ENCODE measurements at regions not wholly inside any gene's neighbourhood (a gene's known extent, or its start where the extent isn't known, plus 50 kb on each side); places are given as distances from the start of the nearest gene placed in this dataset.

DNA sequence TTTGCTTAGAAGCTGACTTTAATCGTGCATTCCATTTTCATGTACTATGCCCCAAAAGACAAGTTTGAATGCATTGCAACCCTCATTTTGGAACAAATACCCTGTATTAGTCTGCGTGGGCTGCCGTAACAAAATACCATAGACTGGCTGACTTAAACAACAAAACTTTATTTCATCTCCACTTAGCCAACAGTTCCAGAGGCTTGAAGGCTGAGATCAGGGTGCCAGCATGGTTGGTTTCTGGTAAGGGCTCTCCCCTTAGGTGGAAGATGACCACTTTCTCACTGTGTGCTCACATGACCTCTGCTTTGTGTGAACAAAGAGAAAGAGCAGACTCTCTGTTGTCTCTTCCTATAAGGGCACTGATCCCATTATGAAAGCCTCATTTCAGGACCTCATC, 431.7 kb upstream of the MAP3K7 start:
- TF ChIP-seq, protein P1, sequence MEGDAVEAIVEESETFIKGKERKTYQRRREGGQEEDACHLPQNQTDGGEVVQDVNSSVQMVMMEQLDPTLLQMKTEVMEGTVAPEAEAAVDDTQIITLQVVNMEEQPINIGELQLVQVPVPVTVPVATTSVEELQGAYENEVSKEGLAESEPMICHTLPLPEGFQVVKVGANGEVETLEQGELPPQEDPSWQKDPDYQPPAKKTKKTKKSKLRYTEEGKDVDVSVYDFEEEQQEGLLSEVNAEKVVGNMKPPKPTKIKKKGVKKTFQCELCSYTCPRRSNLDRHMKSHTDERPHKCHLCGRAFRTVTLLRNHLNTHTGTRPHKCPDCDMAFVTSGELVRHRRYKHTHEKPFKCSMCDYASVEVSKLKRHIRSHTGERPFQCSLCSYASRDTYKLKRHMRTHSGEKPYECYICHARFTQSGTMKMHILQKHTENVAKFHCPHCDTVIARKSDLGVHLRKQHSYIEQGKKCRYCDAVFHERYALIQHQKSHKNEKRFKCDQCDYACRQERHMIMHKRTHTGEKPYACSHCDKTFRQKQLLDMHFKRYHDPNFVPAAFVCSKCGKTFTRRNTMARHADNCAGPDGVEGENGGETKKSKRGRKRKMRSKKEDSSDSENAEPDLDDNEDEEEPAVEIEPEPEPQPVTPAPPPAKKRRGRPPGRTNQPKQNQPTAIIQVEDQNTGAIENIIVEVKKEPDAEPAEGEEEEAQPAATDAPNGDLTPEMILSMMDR (IDR thresholded peaks at IDR 0.05), result no peak
- Mint-ChIP-seq H3K27ac (no peak overlapping the region), H3K4me3 (no peak overlapping the region), H3K36me3 (ENCODE audit: low read depth) (no peaks in the 10 kb centered on the region), H3K9me3 (no peaks in the 10 kb centered on the region), H3K27me3 (peaks cover 5% of the 10 kb centered on the region), H3K4me1 (ENCODE audit: low read depth) (no peaks in the 10 kb centered on the region)
- ChIA-PET POLR2A (no interaction called here), CTCF (no interaction called here)
- ATAC-seq, result no peak
- intact Hi-C loops (cut with micrococcal nuclease), result no loop called here
- no peak for DNase-seq

DNA sequence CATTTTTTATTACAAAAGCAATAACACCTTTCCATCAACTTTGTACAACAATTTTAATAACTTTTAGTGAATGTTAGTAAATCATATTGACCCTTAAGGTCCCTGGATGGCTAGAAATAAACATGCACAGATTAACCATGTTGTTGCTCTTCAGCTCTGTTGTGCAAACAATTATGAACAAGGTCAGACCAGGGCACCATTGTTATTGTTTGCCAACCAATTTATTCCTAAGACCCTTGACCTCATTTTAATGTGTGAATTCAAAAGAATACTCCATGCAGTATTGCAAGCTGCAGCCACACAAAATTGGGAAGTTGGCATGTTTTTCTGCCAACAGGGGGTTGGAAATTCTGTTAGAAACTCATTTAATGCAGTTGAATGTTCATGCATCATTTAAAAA, 426.6 kb upstream of the MAP3K7 start:
- Mint-ChIP-seq H3K4me1 (ENCODE audit: low read depth) (no peaks in the 10 kb centered on the region), H3K36me3 (ENCODE audit: low read depth) (no peaks in the 10 kb centered on the region), H3K4me3 (no peak overlapping the region), H3K27me3 (peaks cover 6% of the 10 kb centered on the region), H3K27ac (no peak overlapping the region), H3K9me3 (no peaks in the 10 kb centered on the region)
- ATAC-seq (no peak), DNase-seq (no peak)
- ChIA-PET POLR2A (no interaction called here), CTCF (no interaction called here)
- intact Hi-C loops (cut with micrococcal nuclease), result no loop called here
- TF ChIP-seq, protein P1 (IDR thresholded peaks at IDR 0.05), result no peak

DNA sequence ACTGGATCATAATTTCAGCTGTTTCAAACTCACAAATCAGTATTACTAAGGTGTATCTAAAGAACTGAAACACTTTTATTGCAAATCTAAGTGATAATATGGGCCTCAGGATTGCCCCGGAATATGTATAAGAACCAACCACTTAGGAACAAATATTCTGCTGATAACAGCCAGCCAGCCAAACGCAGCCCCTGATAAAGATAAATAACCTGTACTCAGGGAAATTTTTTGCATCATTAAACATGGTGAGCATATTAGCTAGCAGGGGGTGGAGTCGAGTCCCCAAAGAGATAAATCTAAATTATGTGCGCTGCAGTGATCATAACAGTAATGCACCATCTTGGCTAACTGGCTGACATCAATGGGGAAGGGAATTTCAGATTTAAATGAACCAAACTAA, 410.2 kb upstream of the MAP3K7 start:
- Mint-ChIP-seq H3K4me3 (no peak overlapping the region), H3K9me3 (no peaks in the 10 kb centered on the region), H3K4me1 (ENCODE audit: low read depth) (no peaks in the 10 kb centered on the region), H3K27ac (no peak overlapping the region), H3K36me3 (ENCODE audit: low read depth) (no peaks in the 10 kb centered on the region), H3K27me3 (peaks cover 3% of the 10 kb centered on the region)
- intact Hi-C loops (cut with micrococcal nuclease), result no loop called here
- DNase-seq, result no peak
- ATAC-seq, result no peak
- TF ChIP-seq, protein P1 (IDR thresholded peaks at IDR 0.05), result no peak
- CTCF ChIA-PET, result interaction anchor here (0.6 kb wide), 1 partner anchor 84 kb away, joined by 3 read pairs; no protein-coding TSS in a partner anchor
- POLR2A ChIA-PET, result no interaction called here

DNA sequence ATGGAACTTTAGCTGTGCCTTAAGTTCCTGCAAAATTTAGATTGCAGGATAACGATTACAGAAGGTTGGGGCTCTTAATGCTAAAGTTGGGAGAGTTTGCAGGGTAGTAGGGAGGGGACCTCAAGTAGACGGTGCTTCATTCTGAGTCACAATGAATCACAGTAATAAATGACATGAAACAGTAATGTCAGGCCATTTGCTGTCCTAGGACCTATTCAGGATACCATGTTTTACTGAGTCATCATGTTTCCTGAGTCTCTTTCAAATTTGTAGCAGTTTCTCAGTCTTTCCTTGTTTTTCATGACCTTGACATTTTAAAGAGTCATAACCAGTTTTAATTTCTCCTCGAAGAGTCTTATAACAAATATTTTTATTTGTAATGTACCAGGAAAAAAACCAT, 406.9 kb upstream of the MAP3K7 start:
- POLR2A ChIA-PET, result no interaction called here
- H3K36me3 Mint-ChIP-seq (ENCODE audit: low read depth), result no peaks in the 10 kb centered on the region
- DNase-seq (no peak), ATAC-seq (no peak)
- no peaks in the 10 kb centered on the region for H3K4me1 Mint-ChIP-seq (ENCODE audit: low read depth)
- H3K27ac Mint-ChIP-seq, result no peak overlapping the region
- no peak overlapping the region for H3K4me3 Mint-ChIP-seq
- TF ChIP-seq, protein P1 (IDR thresholded peaks at IDR 0.05), result no peak
- intact Hi-C loops (cut with micrococcal nuclease), result no loop called here
- H3K9me3 Mint-ChIP-seq, result no peaks in the 10 kb centered on the region
- CTCF ChIA-PET, result no interaction called here
- peaks cover 3% of the 10 kb centered on the region for H3K27me3 Mint-ChIP-seq

DNA sequence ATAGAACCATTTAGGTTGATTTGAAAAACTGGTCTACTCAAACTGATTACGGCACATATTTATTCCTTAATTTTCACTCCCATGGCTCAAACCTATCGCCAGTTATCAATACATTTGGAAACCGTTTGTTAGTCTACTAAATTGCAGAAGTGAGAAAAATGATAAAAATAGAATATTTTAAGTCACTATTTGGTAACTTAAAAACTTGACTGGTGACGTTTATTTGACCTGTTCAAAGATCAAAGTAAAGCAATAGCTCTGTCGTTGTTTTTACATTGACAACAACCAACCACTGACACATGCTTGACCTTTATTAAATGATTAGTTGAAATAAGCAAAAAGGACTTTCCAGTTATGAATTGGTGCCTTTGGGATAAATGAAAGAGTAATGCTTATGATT, 402.9 kb upstream of the MAP3K7 start:
- H3K27ac Mint-ChIP-seq, result no peak overlapping the region
- H3K4me3 Mint-ChIP-seq, result no peak overlapping the region
- H3K27me3 Mint-ChIP-seq, result peaks cover 1% of the 10 kb centered on the region
- TF ChIP-seq, protein P1 (IDR thresholded peaks at IDR 0.05), result no peak
- ChIA-PET POLR2A (no interaction called here), CTCF (no interaction called here)
- H3K9me3 Mint-ChIP-seq, result no peaks in the 10 kb centered on the region
- ATAC-seq (no peak), DNase-seq (no peak)
- no peaks in the 10 kb centered on the region for H3K36me3 Mint-ChIP-seq (ENCODE audit: low read depth)
- intact Hi-C loops (cut with micrococcal nuclease), result no loop called here
- no peaks in the 10 kb centered on the region for H3K4me1 Mint-ChIP-seq (ENCODE audit: low read depth)

Data from activated CD8-positive, alpha-beta T cell treated with anti-CD3 and anti-CD28 coated beads for 36 hours (primary cell).